Loucy (cell line): ENCODE measurements at regions not wholly inside any gene's neighbourhood (a gene's known extent, or its start where the extent isn't known, plus 50 kb on each side); places are given as distances from the start of the nearest gene placed in this dataset.

Experiments used
- H2AFZ ChIP-seq: fragments of 200-600 bp; sonication (generic); 2 replicates; pipeline ENCODE4 v1.6.0; 2016; ENCODE audit warnings: antibody characterized with exemption, mild to moderate bottlenecking, low read length, moderate library complexity
- H3F3A ChIP-seq: fragments of 200-600 bp; 2 replicates; pipeline ENCODE4 v1.6.0; 2016; ENCODE audit warnings: antibody characterized with exemption, low read depth, mild to moderate bottlenecking
- H3K27me3 ChIP-seq: fragments of 200-600 bp; sonication (generic); 2 replicates; pipeline ENCODE4 v1.6.1; 2014; ENCODE audit warnings: low read length, mild to moderate bottlenecking; ENCODE audit not compliant: insufficient read depth, poor library complexity, severe bottlenecking
- H3K36me3 ChIP-seq: fragments of 200-600 bp; sonication (generic); 2 replicates; pipeline ENCODE4 v1.6.1; 2016; ENCODE audit warnings: low read length; ENCODE audit not compliant: insufficient read depth
- H3K4me1 ChIP-seq: fragments of 200-600 bp; sonication (generic); 2 replicates; pipeline ENCODE4 v1.5.1; 2014; ENCODE audit warnings: low read length, mild to moderate bottlenecking; ENCODE audit not compliant: insufficient read depth, poor library complexity, severe bottlenecking
- H3K4me2 ChIP-seq: fragments of 200-600 bp; sonication (generic); 2 replicates; pipeline ENCODE4 v1.6.0; 2014; ENCODE audit warnings: antibody characterized with exemption, low read length, low read depth, mild to moderate bottlenecking; ENCODE audit not compliant: poor library complexity, severe bottlenecking
- H3K4me3 ChIP-seq: fragments of 200-600 bp; sonication (generic); 2 replicates; pipeline ENCODE4 v1.5.1; 2014; ENCODE audit warnings: low read length, mild to moderate bottlenecking, mixed read lengths; ENCODE audit not compliant: poor library complexity, severe bottlenecking
- H3K79me2 ChIP-seq: fragments of 200-600 bp; sonication (generic); 2 replicates; pipeline ENCODE4 v1.6.1; 2014; ENCODE audit warnings: low read length; ENCODE audit not compliant: insufficient read depth
- H3K9ac ChIP-seq: fragments of 200-600 bp; sonication (generic); 2 replicates; pipeline ENCODE4 v1.6.0; 2014; ENCODE audit warnings: mild to moderate bottlenecking, low read depth, low read length, moderate library complexity; ENCODE audit not compliant: poor library complexity, severe bottlenecking
- H3K9me2 ChIP-seq: fragments of 200-600 bp; sonication (generic); replicated peaks from 2 replicates; pipeline ENCODE4 v1.6.1; 2016; ENCODE audit warnings: low read depth, low read length, mixed read lengths
- H3K9me3 ChIP-seq: fragments of 200-600 bp; sonication (generic); 2 replicates; pipeline ENCODE4 v1.6.1; 2014; ENCODE audit warnings: mild to moderate bottlenecking, antibody characterized with exemption, low read length, low read depth; ENCODE audit not compliant: insufficient read depth
- H4K20me1 ChIP-seq: fragments of 200-600 bp; sonication (generic); 2 replicates; pipeline ENCODE4 v1.6.0; 2014; ENCODE audit warnings: antibody characterized with exemption, low read length, mild to moderate bottlenecking; ENCODE audit not compliant: insufficient read depth, poor library complexity, severe bottlenecking
- CTCF ChIP-seq: fragments of 200-600 bp; sonication (generic); conservative IDR thresholded peaks from 2 replicates; pipeline ENCODE4 v1.5.1; 2014; ENCODE audit warnings: mild to moderate bottlenecking, antibody characterized with exemption, low read length
- EZH2phosphoT487 ChIP-seq: fragments of 200-600 bp; IDR thresholded peaks from 2 replicates; pipeline ENCODE4 v1.6.1; 2018; ENCODE audit warnings: antibody characterized with exemption, mild to moderate bottlenecking, moderate library complexity, borderline replicate concordance

GRCh38 chrX:39137363-39137954 lies 336.2 kb downstream of the MID1IP1 start:
- H2AFZ ChIP-seq = no peak overlapping the region
- H3K4me2 ChIP-seq = no peak overlapping the region
- H3K4me3 ChIP-seq = no peak overlapping the region
- TF ChIP-seq CTCF = no peak
- no peak for TF ChIP-seq EZH2phosphoT487
- no peaks in the 10 kb centered on the region for H3K79me2 ChIP-seq
- H3K4me1 ChIP-seq = no peaks in the 10 kb centered on the region
- H3K9me2 ChIP-seq = no peaks in the 10 kb centered on the region
- H4K20me1 ChIP-seq = no peaks in the 10 kb centered on the region
- no peak overlapping the region for H3K9ac ChIP-seq
- H3F3A ChIP-seq = no peaks in the 10 kb centered on the region
- H3K36me3 ChIP-seq = no peaks in the 10 kb centered on the region
- no peaks in the 10 kb centered on the region for H3K27me3 ChIP-seq
- H3K9me3 ChIP-seq = no peaks in the 10 kb centered on the region; the same call in 1 of the 2 replicates

- H4K20me1 ChIP-seq = no peaks in the 10 kb centered on the region
- H3K36me3 ChIP-seq = no peaks in the 10 kb centered on the region
- peaks cover 13% of the 10 kb centered on the region for H3K4me1 ChIP-seq
- H3K9me2 ChIP-seq = no peaks in the 10 kb centered on the region
- H3K9ac ChIP-seq = no peak overlapping the region
- no peak overlapping the region for H3K4me3 ChIP-seq
- TF ChIP-seq EZH2phosphoT487 (no peak), CTCF (no peak)
- no peak overlapping the region for H3K4me2 ChIP-seq
- no peaks in the 10 kb centered on the region for H3K79me2 ChIP-seq
- H3F3A ChIP-seq = no peaks in the 10 kb centered on the region
- no peaks in the 10 kb centered on the region for H3K27me3 ChIP-seq
- H2AFZ ChIP-seq = no peak overlapping the region
- no peaks in the 10 kb centered on the region; the same call in 1 of the 2 replicates for H3K9me3 ChIP-seq
Measured at GRCh38 chrX:39140581-39140980, 339.3 kb downstream of the MID1IP1 start.

- no peak overlapping the region for H3K4me3 ChIP-seq
- no peaks in the 10 kb centered on the region for H4K20me1 ChIP-seq
- no peak for TF ChIP-seq CTCF
- no peak for TF ChIP-seq EZH2phosphoT487
- H3K9me3 ChIP-seq = no peaks in the 10 kb centered on the region
- no peaks in the 10 kb centered on the region for H3K36me3 ChIP-seq
- no peak overlapping the region for H3K4me2 ChIP-seq
- H3K9me2 ChIP-seq = no peaks in the 10 kb centered on the region
- no peak overlapping the region for H3K9ac ChIP-seq
- no peaks in the 10 kb centered on the region for H3K27me3 ChIP-seq
- no peaks in the 10 kb centered on the region for H3K79me2 ChIP-seq
- 0 out of 2 replicates have a peak overlapping the region, but pooled peaks have one; percentile 6 for H2AFZ ChIP-seq
- H3K4me1 ChIP-seq = peaks cover 13% of the 10 kb centered on the region
- no peaks in the 10 kb centered on the region for H3F3A ChIP-seq
Measured at GRCh38 chrX:39144323-39144722, 343.1 kb downstream of the MID1IP1 start.
